Thoracic aorta (tissue), 2 donors: ENCODE measurements at regions not wholly inside any gene's neighbourhood (a gene's known extent, or its start where the extent isn't known, plus 50 kb on each side); places are given as distances from the start of the nearest gene placed in this dataset.
"Not testable (repeated sequence)": the region's sequence is repeated elsewhere in the genome, so short reads cannot be mapped to it uniquely, and the experiment has no call there.

ENCODE experiments used
- ATAC-seq: fragments of 150-250 bp; one replicate; pipeline ENCODE4 v1.8.0; 2017; ENCODE audit warnings: low read depth; ENCODE audit not compliant: insufficient number of reproducible peaks, low FRiP score
- DNase-seq: peaks from one replicate; pipeline ENCODE4 v3.0.0-alpha.2; 2020; ENCODE audit warnings: low spot score
- H3K27ac ChIP-seq, 2 donors: fragments of 200-600 bp; sonication (generic); 1 replicate in 1 of 2; 2 replicates in 1 of 2; pipeline ENCODE4 v1.5.1; 2016; ENCODE audit warnings: mild to moderate bottlenecking in 2 of 2, moderate library complexity in 2 of 2
- H3K27me3 ChIP-seq: fragments of 200-600 bp; sonication (generic); replicated peaks from 2 replicates; pipeline ENCODE4 v1.6.0; 2016; ENCODE audit warnings: mild to moderate bottlenecking; ENCODE audit not compliant: insufficient read depth
- H3K36me3 ChIP-seq: fragments of 200-600 bp; sonication (generic); one replicate; pipeline ENCODE4 v1.5.1; 2016
- H3K4me1 ChIP-seq, 2 donors: fragments of 200-600 bp; sonication (generic); 1 replicate in 1 of 2; 2 replicates in 1 of 2; pipeline versions ENCODE4 v1.5.1 to v1.6.0; 2016; ENCODE audit warnings: low read depth in 2 of 2, mild to moderate bottlenecking in 1 of 2; ENCODE audit not compliant: control insufficient read depth in 1 of 2
- H3K4me3 ChIP-seq: fragments of 200-600 bp; sonication (generic); 2 replicates; pipeline ENCODE4 v1.5.1; 2016; ENCODE audit warnings: mild to moderate bottlenecking
- H3K9me3 ChIP-seq: fragments of 200-600 bp; sonication (generic); 2 replicates; pipeline ENCODE4 v1.5.1; 2016
- CTCF ChIP-seq: fragments of 200-600 bp; sonication (generic); IDR thresholded peaks from one replicate; pipeline ENCODE4 v1.5.1; 2019; ENCODE audit warnings: antibody characterized with exemption

GRCh38 chr6:140344142-140344913 lies 969.9 kb upstream of the CITED2 start:
- Histone ChIP-seq H3K27ac (no peak overlapping the region), H3K9me3 (no peaks in the 10 kb centered on the region), H3K4me1 (peaks cover 0 to 23% of the 10 kb centered on the region in 2 donors), H3K36me3 (no peaks in the 10 kb centered on the region), H3K27me3 (no peaks in the 10 kb centered on the region), H3K4me3 (no peak overlapping the region)
- no peak for TF ChIP-seq CTCF
- DNase-seq (no peak), ATAC-seq (no peak)

- Histone ChIP-seq H3K4me3 (no peak overlapping the region), H3K27ac (no peak overlapping the region), H3K27me3 (no peaks in the 10 kb centered on the region), H3K4me1 (peaks cover 0 to 23% of the 10 kb centered on the region in 2 donors), H3K9me3 (no peaks in the 10 kb centered on the region), H3K36me3 (no peaks in the 10 kb centered on the region)
- TF ChIP-seq CTCF: no peak
- ATAC-seq (no peak), DNase-seq (no peak)
Measured at GRCh38 chr6:140343128-140343527, 968.7 kb upstream of the CITED2 start.

GRCh38 chr6:140341272-140341671 lies 966.8 kb upstream of the CITED2 start:
- Histone ChIP-seq H3K27me3 (no peaks in the 10 kb centered on the region), H3K27ac (no peak overlapping the region), H3K36me3 (no peaks in the 10 kb centered on the region), H3K4me1 (peaks cover 0 to 21% of the 10 kb centered on the region in 2 donors), H3K4me3 (no peak overlapping the region), H3K9me3 (no peaks in the 10 kb centered on the region)
- DNase-seq (no peak), ATAC-seq (no peak)
- no peak for TF ChIP-seq CTCF

- no peaks in the 10 kb centered on the region for H3K9me3 ChIP-seq
- DNase-seq (no peak), ATAC-seq (no peak)
- no peak overlapping the region for H3K27ac ChIP-seq
- no peaks in the 10 kb centered on the region for H3K27me3 ChIP-seq
- H3K4me1 ChIP-seq: peaks cover 0 to 16% of the 10 kb centered on the region in 2 donors
- no peaks in the 10 kb centered on the region for H3K36me3 ChIP-seq
- no peak for TF ChIP-seq CTCF
- no peak overlapping the region for H3K4me3 ChIP-seq
Measured at GRCh38 chr6:140340795-140341194, 966.3 kb upstream of the CITED2 start.

GRCh38 chr6:140339084-140339483 lies 964.6 kb upstream of the CITED2 start:
- not testable (repeated sequence) for ATAC-seq, H3K9me3 ChIP-seq, DNase-seq, H3K4me1 ChIP-seq, H3K27me3 ChIP-seq, H3K36me3 ChIP-seq, H3K27ac ChIP-seq, H3K4me3 ChIP-seq

- Histone ChIP-seq H3K36me3 (no peaks in the 10 kb centered on the region), H3K4me1 (peaks cover 14 to 25% of the 10 kb centered on the region in 2 donors), H3K9me3 (no peaks in the 10 kb centered on the region), H3K27ac (no peak overlapping the region), H3K4me3 (no peak overlapping the region), H3K27me3 (no peaks in the 10 kb centered on the region)
- DNase-seq: no peak
- no peak for TF ChIP-seq CTCF
- no peak for ATAC-seq
Measured at GRCh38 chr6:140321891-140322290, 947.4 kb upstream of the CITED2 start.
